MCF 10A (cell line): ENCODE measurements at regions not wholly inside any gene's neighbourhood (a gene's known extent, or its start where the extent isn't known, plus 50 kb on each side); places are given as distances from the start of the nearest gene placed in this dataset.

Experiments
- BruUV-seq: library from RNA; stranded (reverse); fragments of 400-500 nt; replicated peaks from 2 replicates; lab custom pipeline; 2021; lab: Mats Ljungman, UMichigan
- CTCF ChIA-PET: fragments of 300-600 bp; sonication (Branson Sonifier 250); formaldehyde crosslinking; extraction: SDS; loops from one replicate; lab custom pipeline; 2021; ENCODE audit warnings: antibody characterized with exemption, inconsistent platforms; lab: Yijun Ruan, JAX
- POLR2A ChIA-PET: fragments of 300-600, 350-650 bp; sonication (Branson Sonifier 250); formaldehyde crosslinking; extraction: SDS; loops from one replicate; lab custom pipeline; 2020; ENCODE audit warnings: antibody characterized with exemption, inconsistent platforms; lab: Yijun Ruan, JAX
- DNase-seq: peaks from one replicate; pipeline ENCODE4 v3.0.0-alpha.2; 2018; ENCODE audit not compliant: unreplicated experiment
- H3K27ac Mint-ChIP-seq: one replicate; pipeline ENCODE4 v1.8.0; 2022; ENCODE audit warnings: mild to moderate bottlenecking, low read depth, mixed read lengths; ENCODE audit not compliant: unreplicated experiment
- H3K27me3 Mint-ChIP-seq: one replicate; pipeline ENCODE4 v1.8.0; 2022; ENCODE audit warnings: mixed read lengths; ENCODE audit not compliant: insufficient read depth, unreplicated experiment
- H3K36me3 Mint-ChIP-seq: one replicate; pipeline ENCODE4 v1.8.0; 2022; ENCODE audit warnings: mild to moderate bottlenecking, moderate library complexity, mixed read lengths; ENCODE audit not compliant: insufficient read depth, unreplicated experiment
- H3K4me1 Mint-ChIP-seq: one replicate; pipeline ENCODE4 v1.8.0; 2022; ENCODE audit warnings: mixed read lengths; ENCODE audit not compliant: insufficient read depth, unreplicated experiment
- H3K4me3 Mint-ChIP-seq: one replicate; pipeline ENCODE4 v1.8.0; 2022; ENCODE audit warnings: mild to moderate bottlenecking, moderate library complexity, mixed read lengths; ENCODE audit not compliant: unreplicated experiment
- H3K9me3 Mint-ChIP-seq: one replicate; pipeline ENCODE4 v1.8.0; 2022; ENCODE audit warnings: mixed read lengths; ENCODE audit not compliant: unreplicated experiment
- intact Hi-C: fragments of 100-400 bp; cut with micrococcal nuclease; formaldehyde crosslinking; loops from 2 replicates; pipeline ENCODE4 v1.14.1; 2022
- TF ChIP-seq, protein P1 (sequence below): fragments of 200-600 bp; IDR thresholded peaks from one replicate; pipeline ENCODE4 v1.8.0; 2022; ENCODE audit warnings: antibody characterized with exemption, mild to moderate bottlenecking; ENCODE audit not compliant: unreplicated experiment

DNA sequence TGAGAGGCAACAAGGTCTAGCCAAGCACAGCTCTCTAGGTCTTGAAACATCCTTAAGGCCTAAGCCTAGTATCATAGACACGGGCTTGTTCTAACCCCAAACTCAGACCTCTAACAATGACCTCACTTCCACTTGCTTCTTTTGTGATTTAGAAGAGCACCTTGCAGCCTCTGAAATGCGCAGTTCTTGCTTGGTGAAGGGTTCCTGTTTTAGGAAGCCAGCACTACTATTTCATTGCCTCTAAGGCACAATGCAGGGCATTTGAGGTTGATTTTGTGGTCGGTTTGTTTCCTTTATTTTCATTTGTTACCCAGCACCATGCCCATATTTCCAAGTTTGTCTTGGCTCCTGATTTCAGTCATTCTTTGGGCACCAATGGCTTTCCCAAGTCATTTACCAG lies 117.0 kb upstream of the CYP1B1 start:
- Mint-ChIP-seq H3K36me3 (peaks cover 49% of the 10 kb centered on the region), H3K27ac (peak overlapping the region; percentile 74), H3K9me3 (peaks cover 8% of the 10 kb centered on the region), H3K4me1 (peaks cover 48% of the 10 kb centered on the region), H3K27me3 (no peaks in the 10 kb centered on the region), H3K4me3 (no peak overlapping the region)
- TF ChIP-seq, protein P1, sequence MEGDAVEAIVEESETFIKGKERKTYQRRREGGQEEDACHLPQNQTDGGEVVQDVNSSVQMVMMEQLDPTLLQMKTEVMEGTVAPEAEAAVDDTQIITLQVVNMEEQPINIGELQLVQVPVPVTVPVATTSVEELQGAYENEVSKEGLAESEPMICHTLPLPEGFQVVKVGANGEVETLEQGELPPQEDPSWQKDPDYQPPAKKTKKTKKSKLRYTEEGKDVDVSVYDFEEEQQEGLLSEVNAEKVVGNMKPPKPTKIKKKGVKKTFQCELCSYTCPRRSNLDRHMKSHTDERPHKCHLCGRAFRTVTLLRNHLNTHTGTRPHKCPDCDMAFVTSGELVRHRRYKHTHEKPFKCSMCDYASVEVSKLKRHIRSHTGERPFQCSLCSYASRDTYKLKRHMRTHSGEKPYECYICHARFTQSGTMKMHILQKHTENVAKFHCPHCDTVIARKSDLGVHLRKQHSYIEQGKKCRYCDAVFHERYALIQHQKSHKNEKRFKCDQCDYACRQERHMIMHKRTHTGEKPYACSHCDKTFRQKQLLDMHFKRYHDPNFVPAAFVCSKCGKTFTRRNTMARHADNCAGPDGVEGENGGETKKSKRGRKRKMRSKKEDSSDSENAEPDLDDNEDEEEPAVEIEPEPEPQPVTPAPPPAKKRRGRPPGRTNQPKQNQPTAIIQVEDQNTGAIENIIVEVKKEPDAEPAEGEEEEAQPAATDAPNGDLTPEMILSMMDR, result no peak
- POLR2A ChIA-PET, result interaction anchor here (0.9 to 1.2 kb wide), 2 partner anchors 9 to 44 kb away, joined by 3 to 5 read pairs; no protein-coding TSS in a partner anchor
- CTCF ChIA-PET, result interaction anchor here (1.4 kb wide), 1 partner anchor 81 kb away, joined by 4 read pairs; no protein-coding TSS in a partner anchor
- no TSS peak for BruUV-seq
- intact Hi-C loops, result no loop called here
- no peak for DNase-seq

DNA sequence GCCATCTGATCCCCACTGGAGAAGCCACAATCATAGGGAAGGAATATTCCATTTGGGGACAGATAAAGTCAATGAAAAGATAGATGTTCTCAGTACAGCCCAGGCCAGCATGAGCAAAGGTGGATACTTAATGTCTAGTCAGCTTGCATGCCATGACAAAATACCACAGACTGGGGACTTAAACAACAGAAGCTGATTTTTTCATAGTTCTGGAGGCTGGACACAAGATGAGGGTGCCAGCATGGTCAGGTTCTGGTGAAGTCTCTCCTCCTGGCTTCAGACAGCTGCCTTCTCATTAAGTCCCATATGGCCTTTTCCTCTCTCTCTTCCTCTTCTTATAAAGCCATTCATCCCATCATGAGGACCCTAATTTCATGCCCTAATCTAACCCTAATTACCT lies 116.1 kb upstream of the CYP1B1 start:
- ChIA-PET CTCF (no interaction called here), POLR2A (interaction anchor here (0.9 to 1.2 kb wide), 3 partner anchors 10 to 46 kb away, joined by 3 to 5 read pairs (median 3); no protein-coding TSS in a partner anchor)
- no peak for DNase-seq
- Mint-ChIP-seq H3K4me1 (peaks cover 50% of the 10 kb centered on the region), H3K27ac (peak overlapping the region; percentile 74), H3K27me3 (no peaks in the 10 kb centered on the region), H3K4me3 (no peak overlapping the region), H3K9me3 (peaks cover 8% of the 10 kb centered on the region), H3K36me3 (peaks cover 54% of the 10 kb centered on the region)
- no TSS peak for BruUV-seq
- TF ChIP-seq, protein P1, result no peak
- intact Hi-C loops, result no loop called here

DNA sequence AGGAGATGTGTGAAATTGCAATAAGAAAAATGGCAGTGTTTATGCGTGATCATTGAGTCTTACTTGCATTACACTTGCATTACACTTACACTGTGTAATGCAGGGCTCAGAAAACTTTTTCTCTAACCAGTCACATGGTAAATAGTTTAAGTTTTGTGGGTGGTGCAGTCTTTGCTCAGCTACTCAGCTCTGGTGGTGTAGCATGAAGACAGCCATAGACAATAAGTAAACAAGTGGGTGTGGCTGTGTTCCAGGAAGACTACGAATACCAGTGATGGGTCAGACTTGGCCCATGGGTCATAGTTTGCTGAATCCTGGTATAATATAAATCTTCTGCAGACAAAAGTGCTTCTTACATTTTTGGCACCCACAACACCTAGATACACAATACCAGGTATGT lies 115.6 kb upstream of the CYP1B1 start:
- POLR2A ChIA-PET, result interaction anchor here (0.9 kb wide), 1 partner anchor 45 kb away, joined by 3 read pairs; no protein-coding TSS in a partner anchor
- TF ChIP-seq, protein P1, result no peak
- CTCF ChIA-PET, result no interaction called here
- Mint-ChIP-seq H3K4me1 (peaks cover 50% of the 10 kb centered on the region), H3K9me3 (peaks cover 8% of the 10 kb centered on the region), H3K4me3 (no peak overlapping the region), H3K27me3 (no peaks in the 10 kb centered on the region), H3K36me3 (peaks cover 55% of the 10 kb centered on the region), H3K27ac (peak overlapping the region; percentile 81)
- DNase-seq, result no peak
- intact Hi-C loops, result no loop called here
- no TSS peak for BruUV-seq

DNA sequence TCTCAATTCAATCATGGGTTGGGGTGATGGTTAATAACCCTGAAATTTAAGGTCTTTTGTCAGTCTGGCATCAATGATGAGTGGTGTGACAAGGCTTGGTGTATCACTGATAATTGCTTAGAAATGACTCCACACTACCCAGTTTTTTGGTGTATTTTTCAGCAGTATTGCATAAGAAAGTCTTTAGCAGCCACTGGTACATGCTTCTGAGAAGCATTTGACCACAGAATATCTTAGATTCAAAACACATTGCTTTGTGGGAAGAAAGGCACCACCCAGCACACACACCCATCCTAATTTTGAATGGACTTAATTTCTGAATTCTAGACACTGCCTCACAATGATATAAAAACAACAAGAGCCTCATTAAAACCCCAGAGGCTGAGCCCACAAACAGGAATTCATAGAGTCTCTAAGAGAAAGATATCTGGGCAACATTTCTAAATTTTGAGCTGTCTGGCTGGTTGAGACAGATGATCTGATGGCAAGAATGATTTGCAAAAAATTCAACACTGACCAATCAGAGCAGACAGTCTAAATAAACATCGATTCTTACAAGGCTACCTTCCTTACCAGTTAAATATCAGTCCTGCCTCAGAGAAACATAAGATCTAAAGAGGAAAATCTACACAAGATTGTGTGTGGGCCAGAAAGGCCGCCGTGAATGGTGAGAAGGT lies 114.7 kb upstream of the CYP1B1 start:
- DNase-seq, result no peak
- TF ChIP-seq, protein P1, result no peak
- no TSS peak for BruUV-seq
- Mint-ChIP-seq H3K36me3 (peaks cover 54% of the 10 kb centered on the region), H3K9me3 (peaks cover 8% of the 10 kb centered on the region), H3K4me1 (peaks cover 50% of the 10 kb centered on the region), H3K27me3 (no peaks in the 10 kb centered on the region), H3K4me3 (no peak overlapping the region), H3K27ac (peak overlapping the region; percentile 81)
- ChIA-PET POLR2A (interaction anchor here (0.8 to 1.9 kb wide), 2 partner anchors 16 to 44 kb away, joined by 5 to 8 read pairs; no protein-coding TSS in a partner anchor), CTCF (no interaction called here)
- intact Hi-C loops, result no loop called here
